ENCODE measurements at regions not wholly inside any gene's neighbourhood (a gene's known extent, or its start where the extent isn't known, plus 50 kb on each side); places are given as distances from the start of the nearest gene placed in this dataset.

DNA sequence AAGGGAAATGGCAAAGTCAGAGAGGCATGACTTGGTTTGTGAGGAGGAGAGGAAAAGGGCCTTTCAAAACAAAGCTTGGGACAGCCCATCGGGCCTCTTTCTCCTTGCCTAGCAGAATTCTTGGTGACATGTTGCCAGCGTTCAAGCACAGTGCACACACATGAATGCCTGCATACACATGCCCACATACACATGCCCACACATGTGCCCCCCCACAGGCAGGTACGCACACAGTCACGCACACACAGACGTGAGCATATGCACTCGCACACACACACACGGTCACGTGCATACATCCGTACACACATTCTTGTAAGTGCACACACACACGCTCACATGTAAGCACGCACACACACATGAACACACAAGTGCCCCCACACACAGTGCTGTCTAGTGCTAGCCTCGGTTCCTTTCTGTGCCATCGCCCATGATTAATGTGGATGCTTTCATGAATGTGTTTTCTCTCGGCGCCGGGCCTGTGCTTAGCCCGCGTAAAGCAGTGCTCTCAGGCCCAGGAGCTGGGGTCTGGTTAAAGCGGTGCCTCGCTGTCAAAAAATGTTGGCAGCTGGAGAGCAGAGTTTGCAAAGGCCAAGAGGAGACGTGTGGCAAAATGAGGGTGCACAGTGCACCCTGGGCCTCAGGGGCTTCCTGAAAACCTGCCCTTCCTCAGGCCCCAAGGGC is 328.8 kb upstream of the DIO3 start:
- TF ChIP-seq, protein P1, sequence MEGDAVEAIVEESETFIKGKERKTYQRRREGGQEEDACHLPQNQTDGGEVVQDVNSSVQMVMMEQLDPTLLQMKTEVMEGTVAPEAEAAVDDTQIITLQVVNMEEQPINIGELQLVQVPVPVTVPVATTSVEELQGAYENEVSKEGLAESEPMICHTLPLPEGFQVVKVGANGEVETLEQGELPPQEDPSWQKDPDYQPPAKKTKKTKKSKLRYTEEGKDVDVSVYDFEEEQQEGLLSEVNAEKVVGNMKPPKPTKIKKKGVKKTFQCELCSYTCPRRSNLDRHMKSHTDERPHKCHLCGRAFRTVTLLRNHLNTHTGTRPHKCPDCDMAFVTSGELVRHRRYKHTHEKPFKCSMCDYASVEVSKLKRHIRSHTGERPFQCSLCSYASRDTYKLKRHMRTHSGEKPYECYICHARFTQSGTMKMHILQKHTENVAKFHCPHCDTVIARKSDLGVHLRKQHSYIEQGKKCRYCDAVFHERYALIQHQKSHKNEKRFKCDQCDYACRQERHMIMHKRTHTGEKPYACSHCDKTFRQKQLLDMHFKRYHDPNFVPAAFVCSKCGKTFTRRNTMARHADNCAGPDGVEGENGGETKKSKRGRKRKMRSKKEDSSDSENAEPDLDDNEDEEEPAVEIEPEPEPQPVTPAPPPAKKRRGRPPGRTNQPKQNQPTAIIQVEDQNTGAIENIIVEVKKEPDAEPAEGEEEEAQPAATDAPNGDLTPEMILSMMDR (IDR thresholded peaks at IDR 0.05; ENCODE audit: insufficient read depth, low read length, severe bottlenecking), result no peak
- no peak for DNase-seq (ENCODE audit: low read depth)

DNA sequence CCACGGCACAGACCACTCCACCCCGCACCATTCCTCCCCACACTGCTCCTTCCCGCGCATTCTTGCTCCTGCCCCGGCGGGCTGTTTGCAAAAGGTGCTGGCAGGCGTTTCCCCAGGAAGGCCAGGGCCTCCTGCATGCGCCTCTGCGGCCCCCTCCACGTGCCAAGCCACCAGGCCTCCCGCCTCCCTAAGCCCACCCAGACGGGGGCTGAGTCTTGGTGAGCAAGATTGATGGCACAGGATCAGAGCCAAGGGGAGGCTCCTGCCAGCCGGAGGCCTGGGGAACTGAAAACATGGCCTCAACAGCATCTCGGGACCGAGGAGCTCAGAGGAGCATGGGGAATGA is 328.3 kb upstream of the DIO3 start:
- DNase-seq (ENCODE audit: low read depth), result no peak

More for the DNA sequence above, 328.8 kb upstream of the DIO3 start:
- Histone ChIP-seq H3K36me3 (ENCODE audit: control insufficient read depth, insufficient read depth, low read length) (no peaks in the 10 kb centered on the region), H3K4me3 (ENCODE audit: low read depth, low read length) (no peak overlapping the region), H3K27me3 (ENCODE audit: control insufficient read depth, insufficient read depth, low read length) (no peaks in the 10 kb centered on the region)
- peak; percentile 89 for FAIRE-seq

DNA sequence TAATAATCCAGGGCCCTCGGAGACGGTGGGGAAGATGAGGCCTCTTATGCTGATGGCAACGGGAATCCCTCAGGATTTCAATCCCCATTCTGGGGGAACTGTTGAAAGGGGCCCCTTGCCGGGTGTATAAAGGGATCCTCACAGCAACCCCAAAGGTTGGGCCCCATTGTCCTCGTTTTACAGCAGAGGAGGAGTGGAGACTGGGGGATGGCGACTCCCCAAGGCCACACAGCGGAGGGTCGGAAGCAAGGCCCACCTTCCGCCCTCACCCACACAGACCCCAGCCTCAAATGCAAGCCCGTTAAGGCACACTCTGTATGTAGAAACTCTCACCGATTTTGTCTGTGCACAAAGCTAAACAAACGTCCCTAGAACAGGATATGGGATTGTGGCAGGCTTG is 327.9 kb upstream of the DIO3 start:
- TF ChIP-seq, protein P1 (IDR thresholded peaks at IDR 0.05; ENCODE audit: insufficient read depth, low read length, severe bottlenecking), result no peak
- FAIRE-seq, result no peak

More for the DNA sequence above, 328.3 kb upstream of the DIO3 start:
- Histone ChIP-seq H3K27me3 (ENCODE audit: control insufficient read depth, insufficient read depth, low read length) (no peaks in the 10 kb centered on the region), H3K36me3 (ENCODE audit: control insufficient read depth, insufficient read depth, low read length) (no peaks in the 10 kb centered on the region), H3K4me3 (ENCODE audit: low read depth, low read length) (no peak overlapping the region)
- FAIRE-seq, result no peak
- TF ChIP-seq, protein P1 (IDR thresholded peaks at IDR 0.05; ENCODE audit: insufficient read depth, low read length, severe bottlenecking), result no peak

DNA sequence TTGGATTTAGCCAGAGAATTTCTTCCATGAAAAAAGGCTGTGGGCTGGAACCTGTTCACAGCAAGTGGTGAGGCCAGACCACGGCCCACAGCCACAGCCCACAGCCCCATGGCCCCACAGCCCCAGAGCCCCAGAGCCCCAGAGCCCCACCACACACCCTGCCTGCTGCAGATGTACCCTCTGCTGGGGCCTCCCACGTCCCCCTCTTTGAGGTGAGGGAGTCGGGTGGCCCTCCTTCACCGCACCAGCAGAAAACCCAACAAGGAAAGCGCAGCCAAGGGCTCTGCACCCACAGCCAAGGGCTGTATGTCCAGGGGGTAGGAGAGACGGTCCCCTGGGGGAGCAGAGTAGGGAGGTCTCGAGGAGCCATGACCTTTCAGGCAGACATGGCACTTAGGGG is 327.5 kb upstream of the DIO3 start:
- TF ChIP-seq, protein P1 (IDR thresholded peaks at IDR 0.05; ENCODE audit: insufficient read depth, low read length, severe bottlenecking), result no peak
- FAIRE-seq (no peak), DNase-seq (ENCODE audit: low read depth) (no peak)
- Histone ChIP-seq H3K36me3 (ENCODE audit: control insufficient read depth, insufficient read depth, low read length) (no peaks in the 10 kb centered on the region), H3K4me3 (ENCODE audit: low read depth, low read length) (no peak overlapping the region), H3K27me3 (ENCODE audit: control insufficient read depth, insufficient read depth, low read length) (no peaks in the 10 kb centered on the region)

More for the DNA sequence above, 327.9 kb upstream of the DIO3 start:
- no peaks in the 10 kb centered on the region for H3K27me3 ChIP-seq (ENCODE audit: control insufficient read depth, insufficient read depth, low read length)
- H3K36me3 ChIP-seq (ENCODE audit: control insufficient read depth, insufficient read depth, low read length), result no peaks in the 10 kb centered on the region
- H3K4me3 ChIP-seq (ENCODE audit: low read depth, low read length), result no peak overlapping the region
- DNase-seq (ENCODE audit: low read depth), result no peak

DNA sequence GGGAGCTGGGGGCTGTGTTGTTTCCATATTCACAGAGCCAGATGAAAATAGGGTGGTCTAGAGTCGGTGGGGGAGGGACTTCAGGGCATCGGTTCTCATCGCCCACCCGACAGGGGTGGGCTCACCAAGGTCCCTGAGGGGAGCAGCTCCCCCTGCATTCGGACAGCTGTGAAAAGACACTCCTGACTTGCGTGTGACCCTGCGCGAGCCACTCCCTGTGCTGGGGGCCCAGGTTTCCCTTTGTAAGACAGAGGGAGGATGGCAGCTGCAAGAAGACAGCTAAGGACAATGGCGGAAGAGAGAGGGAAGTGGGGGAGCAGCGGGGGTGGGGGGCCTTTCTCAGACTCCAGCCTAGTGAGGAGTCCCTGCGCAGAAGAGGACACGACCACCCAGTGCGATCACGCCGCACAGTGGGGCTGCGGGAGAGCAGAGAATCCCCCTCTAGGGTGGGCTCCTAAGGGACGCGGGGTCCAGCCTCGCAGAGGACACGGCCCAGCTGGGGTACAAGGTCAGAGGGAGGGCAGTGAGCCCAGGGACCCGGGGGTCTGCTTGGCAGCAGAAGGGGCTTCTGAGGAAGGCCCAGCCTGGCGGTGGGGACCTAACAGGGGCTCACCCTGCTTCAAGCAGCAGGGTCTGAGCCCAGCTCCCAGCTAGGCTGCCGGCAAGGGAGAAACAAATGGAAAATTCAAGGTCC is 326.9 kb upstream of the DIO3 start:
- H3K36me3 ChIP-seq (ENCODE audit: control insufficient read depth, insufficient read depth, low read length), result no peaks in the 10 kb centered on the region
- no peak for FAIRE-seq

More for the DNA sequence above, 326.9 kb upstream of the DIO3 start:
- no peak overlapping the region for H3K4me3 ChIP-seq (ENCODE audit: low read depth, low read length)
- DNase-seq (ENCODE audit: low read depth), result no peak
- no peaks in the 10 kb centered on the region for H3K27me3 ChIP-seq (ENCODE audit: control insufficient read depth, insufficient read depth, low read length)
- TF ChIP-seq, protein P1 (IDR thresholded peaks at IDR 0.05; ENCODE audit: insufficient read depth, low read length, severe bottlenecking), result no peak

Measured in bronchial epithelial cell (primary cell).